IMR-90 (cell line): ENCODE measurements at regions not wholly inside any gene's neighbourhood (a gene's known extent, or its start where the extent isn't known, plus 50 kb on each side); places are given as distances from the start of the nearest gene placed in this dataset.

Experiments used
- ATAC-seq: fragments of 200-7000 bp; cut with Tn5 transposase; 2 replicates; pipeline ENCODE4 v1.9.1; 2020; ENCODE audit warnings: low read depth, mild to moderate bottlenecking, moderate library complexity
- BruUV-seq: library from RNA; stranded (reverse); fragments of 400-500 nt; replicated peaks from 2 replicates; lab custom pipeline; 2021; lab: Mats Ljungman, UMichigan
- CTCF ChIA-PET: fragments of 300-600 bp; formaldehyde crosslinking; extraction: SDS; loops from one replicate; lab custom pipeline; 2021; ENCODE audit warnings: antibody characterized with exemption; lab: Yijun Ruan, JAX
- POLR2A ChIA-PET: fragments of 300-600 bp; sonication (Branson Sonifier 250); formaldehyde crosslinking; loops from one replicate; lab custom pipeline; 2022; ENCODE audit warnings: antibody characterized with exemption; ENCODE audit not compliant: unreplicated experiment; lab: Charles Lee
- DNase-seq: peaks from one replicate; pipeline ENCODE4 v3.0.0; 2013
- H2AFZ ChIP-seq: replicated peaks from 2 replicates; pipeline ENCODE3; 2013; ENCODE audit warnings: low read length, mild to moderate bottlenecking; ENCODE audit not compliant: poor library complexity
- H2AK5ac ChIP-seq: 2 replicates; pipeline ENCODE4 v1.6.1; 2013; ENCODE audit warnings: low read depth, low read length, inconsistent platforms
- H2AK9ac ChIP-seq: replicated peaks from 2 replicates; pipeline ENCODE3; 2013; ENCODE audit warnings: mild to moderate bottlenecking, low read depth, low read length, moderate library complexity; ENCODE audit not compliant: poor library complexity
- H2BK120ac ChIP-seq: 2 replicates; pipeline ENCODE4 v1.6.1; 2013; ENCODE audit warnings: low read depth, low read length, inconsistent platforms
- H2BK15ac ChIP-seq: 3 replicates; pipeline ENCODE4 v1.6.1; 2013; ENCODE audit warnings: low read depth, low read length, inconsistent platforms
- H2BK20ac ChIP-seq: 2 replicates; pipeline ENCODE4 v1.6.1; 2013; ENCODE audit warnings: low read depth, mild to moderate bottlenecking, inconsistent platforms, low read length, moderate library complexity
- H2BK5ac ChIP-seq: 2 replicates; pipeline ENCODE4 v1.6.1; 2013; ENCODE audit warnings: mild to moderate bottlenecking, low read depth, low read length, inconsistent platforms; ENCODE audit not compliant: poor library complexity, severe bottlenecking
- H3K14ac ChIP-seq: replicated peaks from 2 replicates; pipeline ENCODE4 v1.6.1; 2013; ENCODE audit warnings: low read depth, low read length, inconsistent platforms
- H3K18ac ChIP-seq: 2 replicates; pipeline ENCODE4 v1.6.1; 2013; ENCODE audit warnings: low read depth, low read length, control low read depth
- H3K23ac ChIP-seq: 2 replicates; pipeline ENCODE4 v1.6.1; 2013; ENCODE audit warnings: low read depth, low read length, inconsistent platforms
- H3K27ac ChIP-seq: 2 replicates; pipeline ENCODE4 v1.5.1; 2013; ENCODE audit warnings: mild to moderate bottlenecking, control low read depth, low read length; ENCODE audit not compliant: insufficient read depth
- H3K27me3 ChIP-seq: 2 replicates; pipeline ENCODE4 v1.6.1; 2013; ENCODE audit warnings: low read length; ENCODE audit not compliant: control insufficient read depth, insufficient read depth
- H3K36me3 ChIP-seq: 2 replicates; pipeline ENCODE4 v1.6.1; 2013; ENCODE audit warnings: low read length, mixed read lengths; ENCODE audit not compliant: control insufficient read depth, insufficient read depth
- H3K4ac ChIP-seq: 2 replicates; pipeline ENCODE4 v1.6.1; 2013; ENCODE audit warnings: low read depth, low read length, inconsistent platforms
- H3K4me1 ChIP-seq: 2 replicates; pipeline ENCODE4 v1.6.1; 2013; ENCODE audit warnings: low read length, mixed read lengths; ENCODE audit not compliant: control insufficient read depth, insufficient read depth
- H3K4me2 ChIP-seq: 2 replicates; pipeline ENCODE4 v1.6.1; 2013; ENCODE audit warnings: low read depth, mild to moderate bottlenecking, control low read depth, low read length, moderate library complexity
- H3K4me3 ChIP-seq: 2 replicates; pipeline ENCODE4 v1.5.1; 2013; ENCODE audit warnings: low read depth, mild to moderate bottlenecking, control low read depth, low read length, moderate library complexity; ENCODE audit not compliant: insufficient read depth
- H3K56ac ChIP-seq: 2 replicates; pipeline ENCODE4 v1.6.1; 2013; ENCODE audit warnings: low read length, inconsistent platforms; ENCODE audit not compliant: insufficient read depth; ENCODE audit errors: extremely low read depth
- H3K79me1 ChIP-seq, 2 experiments: 2 replicates each; pipeline ENCODE4 v1.6.1; 2013; ENCODE audit warnings: low read length in 2 of 2, inconsistent platforms in 1 of 2, low read depth in 1 of 2
- H3K9ac ChIP-seq: 2 replicates; pipeline ENCODE4 v1.6.1; 2013; ENCODE audit warnings: low read depth, low read length, control low read depth
- H3K9me1 ChIP-seq: 2 replicates; pipeline ENCODE4 v1.6.1; 2013; ENCODE audit warnings: low read length, inconsistent platforms; ENCODE audit not compliant: insufficient read depth
- H3K9me3 ChIP-seq: 2 replicates; pipeline ENCODE4 v1.6.1; 2013; ENCODE audit warnings: low read length; ENCODE audit not compliant: control insufficient read depth, insufficient read depth
- H4K20me1 ChIP-seq: 2 replicates; pipeline ENCODE4 v1.6.1; 2013; ENCODE audit warnings: low read length, inconsistent platforms; ENCODE audit not compliant: insufficient read depth
- H4K5ac ChIP-seq: 2 replicates; pipeline ENCODE4 v1.6.1; 2013; ENCODE audit warnings: mild to moderate bottlenecking, low read depth, low read length, control low read depth
- H4K8ac ChIP-seq, 2 experiments: 2 replicates each; pipeline ENCODE4 v1.6.1; 2013; ENCODE audit warnings: low read depth in 2 of 2, low read length in 2 of 2, control low read depth in 1 of 2, inconsistent platforms in 1 of 2
- H4K91ac ChIP-seq: 2 replicates; pipeline ENCODE4 v1.6.1; 2013; ENCODE audit warnings: low read depth, low read length, inconsistent platforms; ENCODE audit not compliant: insufficient read depth
- BHLHE40 ChIP-seq: fragments of 150-350 bp; IDR thresholded peaks from 2 replicates; pipeline ENCODE4 v1.6.1; 2016; ENCODE audit warnings: mild to moderate bottlenecking, low read depth, low read length
- CEBPB ChIP-seq: IDR thresholded peaks from 2 replicates; pipeline ENCODE4 v1.6.1; 2012; ENCODE audit warnings: low read depth, low read length, improper control_type of control experiment
- CHD1 ChIP-seq: IDR thresholded peaks from 2 replicates; pipeline ENCODE4 v1.6.1; 2012; ENCODE audit warnings: low read depth, low read length, improper control_type of control experiment
- CTCF ChIP-seq: conservative IDR thresholded peaks from 2 replicates; pipeline ENCODE4 v1.5.1; 2012; ENCODE audit warnings: mild to moderate bottlenecking, low read depth, low read length, improper control_type of control experiment
- ELK1 ChIP-seq: fragments of 150-350 bp; IDR thresholded peaks from 2 replicates; pipeline ENCODE4 v1.6.1; 2016; ENCODE audit warnings: low read depth, mild to moderate bottlenecking, low read length, moderate library complexity, borderline replicate concordance
- FOS ChIP-seq: fragments of 150-350 bp; IDR thresholded peaks from 2 replicates; pipeline ENCODE4 v1.6.1; 2016; ENCODE audit warnings: low read depth, low read length
- MAFK ChIP-seq: IDR thresholded peaks from 2 replicates; pipeline ENCODE4 v1.6.1; 2012; ENCODE audit warnings: low read depth, low read length, improper control_type of control experiment
- MAZ ChIP-seq: IDR thresholded peaks from 2 replicates; pipeline ENCODE4 v1.6.1; 2012; ENCODE audit warnings: low read depth, mild to moderate bottlenecking, low read length, improper control_type of control experiment, moderate library complexity, borderline replicate concordance
- MXI1 ChIP-seq: IDR thresholded peaks from 2 replicates; pipeline ENCODE4 v1.6.1; 2012; ENCODE audit warnings: low read depth, mild to moderate bottlenecking, low read length, moderate library complexity, borderline replicate concordance
- NFE2L2 ChIP-seq: fragments of 150-350 bp; IDR thresholded peaks from 2 replicates; pipeline ENCODE4 v1.6.1; 2016; ENCODE audit warnings: low read depth, mild to moderate bottlenecking, low read length
- POLR2A ChIP-seq: IDR thresholded peaks from 2 replicates; pipeline ENCODE4 v1.6.1; 2012; ENCODE audit warnings: mild to moderate bottlenecking, low read depth, low read length
- RAD21 ChIP-seq: IDR thresholded peaks from 2 replicates; pipeline ENCODE4 v1.6.1; 2012; ENCODE audit warnings: low read length, improper control_type of control experiment
- RCOR1 ChIP-seq: IDR thresholded peaks from 2 replicates; pipeline ENCODE4 v1.6.1; 2012; ENCODE audit warnings: mild to moderate bottlenecking, low read length, improper control_type of control experiment; ENCODE audit not compliant: insufficient replicate concordance
- RFX5 ChIP-seq: IDR thresholded peaks from 2 replicates; pipeline ENCODE4 v1.8.0; 2012; ENCODE audit warnings: low read depth, mild to moderate bottlenecking, low read length, moderate library complexity
- SMC3 ChIP-seq: fragments of 150-350 bp; IDR thresholded peaks from 2 replicates; pipeline ENCODE4 v1.6.1; 2016; ENCODE audit warnings: low read depth, mild to moderate bottlenecking, antibody characterized with exemption, low read length, moderate library complexity
- USF2 ChIP-seq: fragments of 150-350 bp; IDR thresholded peaks from 2 replicates; pipeline ENCODE4 v1.6.1; 2017; ENCODE audit warnings: mild to moderate bottlenecking, antibody characterized with exemption, low read length, low read depth
- WGBS, 2 experiments: methylation state at CpG; one replicate each; pipeline versions ENCODE4 v1.1.5 to v1.1.7; 2013; ENCODE audit warnings: missing lambda C conversion rate in 2 of 2; ENCODE audit not compliant: insufficient read length in 1 of 2; ENCODE audit errors: extremely low coverage in 2 of 2; 5-methylcytosine and 5-hydroxymethylcytosine counted together
- dilution Hi-C: fragments of 300-500 bp; cut with HindIII; formaldehyde crosslinking; loops from one replicate; pipeline ENCODE4 v1.14.3; 2018; ENCODE audit warnings: low sequenced_read_pairs; ENCODE audit not compliant: unreplicated experiment
- in situ Hi-C: fragments of 300-500 bp; cut with MboI; formaldehyde crosslinking; loops from 3 replicates; pipeline ENCODE4 v1.14.3; 2019; ENCODE audit warnings: low sequenced_read_pairs, inconsistent platforms, mixed read lengths
- intact Hi-C: fragments of 100-400 bp; cut with micrococcal nuclease; formaldehyde crosslinking; loops from 2 replicates; pipeline ENCODE4 v1.10.0; 2022

- H3K36me3 ChIP-seq: no peaks in the 10 kb centered on the region
- H2BK20ac ChIP-seq: no peak overlapping the region
- no peak overlapping the region for H2BK120ac ChIP-seq
- dilution Hi-C loops (no loop called here), in situ Hi-C loops (no loop called here), intact Hi-C loops (no loop called here)
- H3K4me1 ChIP-seq: no peaks in the 10 kb centered on the region
- no TSS peak for BruUV-seq
- no CpG with 5 or more reads among the region's 3 CpGs for WGBS, 2 experiments
- no peak overlapping the region for H3K9ac ChIP-seq
- no peak overlapping the region for H3K56ac ChIP-seq
- no peak overlapping the region for H2BK15ac ChIP-seq
- H2AK9ac ChIP-seq: no peak overlapping the region
- CTCF ChIA-PET: no interaction called here
- no peak for TF ChIP-seq SMC3
- no peak for TF ChIP-seq RFX5
- TF ChIP-seq RAD21: no peak
- TF ChIP-seq CHD1: no peak
- TF ChIP-seq BHLHE40: no peak
- no peak for TF ChIP-seq FOS
- TF ChIP-seq MAZ: no peak
- TF ChIP-seq MXI1: no peak
- no peak for TF ChIP-seq CTCF
- TF ChIP-seq ELK1: no peak
- TF ChIP-seq MAFK: no peak
- no peak for TF ChIP-seq USF2
- TF ChIP-seq NFE2L2: no peak
- TF ChIP-seq CEBPB: no peak
- TF ChIP-seq RCOR1: no peak
- TF ChIP-seq POLR2A: no peak
- H2BK5ac ChIP-seq: no peak overlapping the region
- no peak overlapping the region for H2AK5ac ChIP-seq
- H3K9me3 ChIP-seq: peaks cover 2% of the 10 kb centered on the region
- H4K20me1 ChIP-seq: no peaks in the 10 kb centered on the region
- DNase-seq (no peak), ATAC-seq (no peak)
- POLR2A ChIA-PET: no interaction called here
- H3K14ac ChIP-seq: no peak overlapping the region
- H3K27ac ChIP-seq: no peak overlapping the region
- H4K8ac ChIP-seq: no peak overlapping the region
- no peak overlapping the region for H4K5ac ChIP-seq
- H3K79me1 ChIP-seq: no peaks in the 10 kb centered on the region
- no peak overlapping the region for H2AFZ ChIP-seq
- H3K9me1 ChIP-seq: no peaks in the 10 kb centered on the region
- H3K18ac ChIP-seq: no peak overlapping the region
- H3K23ac ChIP-seq: no peak overlapping the region
- no peak overlapping the region for H3K4me2 ChIP-seq
- no peaks in the 10 kb centered on the region for H3K27me3 ChIP-seq
- H3K4ac ChIP-seq: no peak overlapping the region
- no peak overlapping the region for H4K91ac ChIP-seq
- no peak overlapping the region for H3K4me3 ChIP-seq
Measured at GRCh38 chr18:4906856-4907255, 290.2 kb downstream of the AKAIN1 start.
